GM12874 (cell line): ENCODE measurements at regions not wholly inside any gene's neighbourhood (a gene's known extent, or its start where the extent isn't known, plus 50 kb on each side); places are given as distances from the start of the nearest gene placed in this dataset.

Experiments used
- CTCF ChIP-seq: IDR thresholded peaks from 2 replicates; pipeline ENCODE4 v1.5.1; 2011; ENCODE audit warnings: low read depth, mild to moderate bottlenecking, control low read depth, low read length, moderate library complexity; ENCODE audit not compliant: insufficient read depth

- no peak for TF ChIP-seq CTCF
These were observed 173.5 kb upstream of the OBI1 start for GRCh38 chr13:78832461-78832860.

- no peak for TF ChIP-seq CTCF
These were observed 171.6 kb upstream of the OBI1 start for GRCh38 chr13:78830508-78830907.

- no peak for TF ChIP-seq CTCF
These were observed 170.9 kb upstream of the OBI1 start for GRCh38 chr13:78829821-78830220.

- TF ChIP-seq CTCF, result no peak
These were observed 168.5 kb upstream of the OBI1 start for GRCh38 chr13:78827471-78827870.

- TF ChIP-seq CTCF, result no peak
These were observed 168.0 kb upstream of the OBI1 start for GRCh38 chr13:78826936-78827335.

DNA sequence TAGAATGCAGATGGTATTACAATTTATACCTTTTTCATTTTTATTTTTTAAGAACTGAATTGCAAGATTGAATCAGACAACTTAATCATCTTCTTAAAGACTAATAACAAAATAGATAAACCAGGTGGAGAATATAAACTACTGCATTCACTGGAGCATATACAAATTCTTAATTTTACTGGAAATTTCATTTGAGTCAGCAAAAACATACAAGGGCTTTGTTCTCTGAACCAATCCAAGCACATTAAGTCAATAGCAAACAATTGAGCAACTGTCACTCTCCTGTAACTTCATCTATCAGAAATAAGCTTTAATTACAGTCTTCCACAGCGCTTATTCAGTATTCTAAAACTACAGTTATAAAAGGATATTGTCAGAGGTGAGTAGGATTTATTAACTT lies 167.4 kb upstream of the OBI1 start:
- TF ChIP-seq CTCF, result no peak

DNA sequence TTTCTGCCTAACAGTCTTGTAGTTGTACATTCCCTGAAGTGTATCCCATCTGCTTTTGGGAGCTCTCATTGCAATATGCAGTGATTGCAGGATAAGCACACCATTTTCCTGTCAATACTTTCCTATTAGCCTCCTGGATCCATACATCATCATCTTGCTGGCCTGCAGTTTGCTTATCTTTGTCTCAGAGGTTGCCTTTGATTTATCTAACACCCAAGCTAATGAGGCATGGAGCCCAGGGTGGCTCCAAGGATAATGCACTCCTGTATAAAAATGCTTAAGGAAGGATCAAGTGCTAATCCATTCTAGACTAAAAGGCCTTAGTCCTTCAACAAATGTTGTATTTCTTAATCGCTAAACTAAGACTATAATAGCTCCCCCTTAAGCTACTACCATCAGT lies 161.6 kb upstream of the OBI1 start:
- TF ChIP-seq CTCF, result no peak

DNA sequence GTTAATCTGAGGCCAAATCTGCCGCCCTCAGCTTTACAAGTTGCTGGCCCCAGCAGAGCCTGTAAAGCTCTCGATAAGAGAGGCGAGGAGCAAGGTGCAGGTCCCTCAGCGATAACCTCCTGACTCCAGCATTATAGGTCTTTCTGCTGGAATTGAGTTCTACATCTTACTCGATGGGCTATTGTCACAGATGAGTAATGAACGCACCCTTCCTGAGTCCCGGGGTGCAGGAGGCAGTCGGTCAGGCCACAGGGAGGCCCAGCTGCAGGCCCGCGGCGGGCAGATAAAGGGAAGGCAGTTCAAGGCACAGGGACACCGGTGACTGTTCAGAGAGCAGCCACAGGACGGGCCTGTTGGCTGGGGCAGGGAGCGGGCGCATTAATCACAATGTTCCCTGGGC lies 157.6 kb upstream of the OBI1 start:
- no peak for TF ChIP-seq CTCF
